ENCODE measurements at regions not wholly inside any gene's neighbourhood (a gene's known extent, or its start where the extent isn't known, plus 50 kb on each side); places are given as distances from the start of the nearest gene placed in this dataset.

- Histone ChIP-seq H3K4me3 (ENCODE audit: extremely low read depth, insufficient read depth, low read length, poor library complexity, severe bottlenecking) (no peak overlapping the region), H3K36me3 (ENCODE audit: control insufficient read depth, insufficient read depth, low read length) (no peaks in the 10 kb centered on the region), H3K27ac (ENCODE audit: low read depth, low read length, severe bottlenecking) (no peak overlapping the region), H3K9me3 (ENCODE audit: control insufficient read depth, low read length) (no peaks in the 10 kb centered on the region), H3K4me1 (ENCODE audit: control insufficient read depth, insufficient read depth, low read length, poor library complexity, severe bottlenecking) (no peaks in the 10 kb centered on the region)
- 83 to 100% methylated on average over 1 of the region's 5 CpGs for WGBS, 2 experiments (ENCODE audit: insufficient coverage in 2 of 2)
Measured at GRCh38 chr3:148585671-148586379, 111.9 kb upstream of the AGTR1 start.

- WGBS, 2 experiments (ENCODE audit: insufficient coverage in 2 of 2): 93 to 100% methylated on average over 1 to 2 of the region's 2 CpGs
- Histone ChIP-seq H3K4me1 (ENCODE audit: control insufficient read depth, insufficient read depth, low read length, poor library complexity, severe bottlenecking) (no peaks in the 10 kb centered on the region), H3K4me3 (ENCODE audit: extremely low read depth, insufficient read depth, low read length, poor library complexity, severe bottlenecking) (no peak overlapping the region), H3K36me3 (ENCODE audit: control insufficient read depth, insufficient read depth, low read length) (no peaks in the 10 kb centered on the region), H3K9me3 (ENCODE audit: control insufficient read depth, low read length) (no peaks in the 10 kb centered on the region), H3K27ac (ENCODE audit: low read depth, low read length, severe bottlenecking) (no peak overlapping the region)
Measured at GRCh38 chr3:148588291-148588690, 109.4 kb upstream of the AGTR1 start.

DNA sequence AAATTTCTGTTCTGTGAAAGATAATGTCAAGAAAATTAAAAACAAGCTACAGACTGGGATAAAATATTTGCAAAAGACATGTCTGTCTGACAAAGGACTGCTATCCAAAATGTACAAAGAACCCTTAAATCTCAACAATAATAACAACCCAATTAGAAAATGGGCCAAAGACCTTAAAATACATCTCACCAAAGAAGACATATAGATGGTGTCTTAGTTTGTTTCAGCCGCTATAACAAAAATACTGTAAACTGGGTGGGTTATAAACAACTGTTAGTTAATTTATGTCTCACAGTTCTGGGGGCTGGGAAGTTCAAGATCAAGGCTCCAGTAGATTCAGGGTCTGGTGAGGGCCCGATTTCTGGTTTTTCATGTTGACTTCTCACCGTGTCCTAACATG, 106.2 kb upstream of the AGTR1 start:
- Histone ChIP-seq H3K27ac (ENCODE audit: low read depth, low read length, severe bottlenecking) (no peak overlapping the region), H3K4me1 (ENCODE audit: control insufficient read depth, insufficient read depth, low read length, poor library complexity, severe bottlenecking) (no peaks in the 10 kb centered on the region), H3K9me3 (ENCODE audit: control insufficient read depth, low read length) (no peaks in the 10 kb centered on the region), H3K36me3 (ENCODE audit: control insufficient read depth, insufficient read depth, low read length) (no peaks in the 10 kb centered on the region), H3K4me3 (ENCODE audit: extremely low read depth, insufficient read depth, low read length, poor library complexity, severe bottlenecking) (no peak overlapping the region)
- WGBS, 2 experiments (ENCODE audit: insufficient coverage in 2 of 2): 90% methylated on average over 2 of the region's 3 CpGs; no CpG with 5 or more reads in 1 of the 2 experiments

DNA sequence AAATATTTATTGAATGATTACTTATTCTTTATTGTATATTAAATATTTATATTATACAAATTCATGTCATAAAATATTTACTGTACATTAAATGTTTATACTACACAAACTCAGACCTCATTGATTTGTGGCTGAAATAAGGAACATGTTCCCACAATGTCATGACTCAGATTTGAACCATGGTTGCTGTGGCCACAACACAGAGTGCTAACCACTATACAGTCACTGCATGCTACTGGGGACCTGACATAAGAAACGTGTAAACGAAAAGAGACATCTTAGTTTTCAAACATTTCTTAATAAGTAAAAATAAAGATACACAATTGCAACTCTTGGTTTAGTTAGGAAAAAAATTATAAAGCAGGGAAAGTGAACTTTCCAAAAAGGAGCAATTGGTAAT, 99.1 kb upstream of the AGTR1 start:
- no peak overlapping the region for H3K4me3 ChIP-seq (ENCODE audit: extremely low read depth, insufficient read depth, low read length, poor library complexity, severe bottlenecking)
- H3K27ac ChIP-seq (ENCODE audit: low read depth, low read length, severe bottlenecking): no peak overlapping the region
- H3K4me1 ChIP-seq (ENCODE audit: control insufficient read depth, insufficient read depth, low read length, poor library complexity, severe bottlenecking): no peaks in the 10 kb centered on the region
- WGBS, 2 experiments (ENCODE audit: insufficient coverage in 2 of 2): no CpG with 5 or more reads among the region's 2 CpGs
- no peaks in the 10 kb centered on the region for H3K36me3 ChIP-seq (ENCODE audit: control insufficient read depth, insufficient read depth, low read length)
- no peaks in the 10 kb centered on the region for H3K9me3 ChIP-seq (ENCODE audit: control insufficient read depth, low read length)

DNA sequence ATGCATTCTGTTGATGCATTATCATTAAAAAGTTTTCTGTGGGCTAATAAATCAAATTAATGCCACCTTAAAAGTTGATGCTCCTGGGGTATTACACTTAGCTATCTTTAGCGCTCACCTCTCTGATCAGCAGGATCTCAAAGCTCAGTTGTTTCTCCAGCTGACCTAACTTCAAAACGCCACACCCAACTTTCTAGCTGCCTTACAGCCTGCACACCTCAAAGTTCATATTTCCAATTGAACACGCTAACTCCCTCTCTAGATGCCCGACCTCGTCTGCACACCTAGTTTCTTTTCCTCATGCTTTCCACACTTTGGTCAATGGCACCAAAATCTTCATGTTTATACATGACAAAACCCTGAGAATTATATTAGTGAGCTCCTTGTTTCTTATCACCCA, 98.2 kb upstream of the AGTR1 start:
- no peak overlapping the region for H3K4me3 ChIP-seq (ENCODE audit: extremely low read depth, insufficient read depth, low read length, poor library complexity, severe bottlenecking)
- H3K27ac ChIP-seq (ENCODE audit: low read depth, low read length, severe bottlenecking): no peak overlapping the region
- no peaks in the 10 kb centered on the region for H3K4me1 ChIP-seq (ENCODE audit: control insufficient read depth, insufficient read depth, low read length, poor library complexity, severe bottlenecking)
- 89 to 100% methylated on average over 3 to 5 of the region's 5 CpGs for WGBS, 2 experiments (ENCODE audit: insufficient coverage in 2 of 2)
- no peaks in the 10 kb centered on the region for H3K9me3 ChIP-seq (ENCODE audit: control insufficient read depth, low read length)
- no peaks in the 10 kb centered on the region for H3K36me3 ChIP-seq (ENCODE audit: control insufficient read depth, insufficient read depth, low read length)

GRCh38 chr3:148600440-148600839, 97.3 kb upstream of the AGTR1 start:
- Histone ChIP-seq H3K9me3 (ENCODE audit: control insufficient read depth, low read length) (no peaks in the 10 kb centered on the region), H3K4me1 (ENCODE audit: control insufficient read depth, insufficient read depth, low read length, poor library complexity, severe bottlenecking) (no peaks in the 10 kb centered on the region), H3K4me3 (ENCODE audit: extremely low read depth, insufficient read depth, low read length, poor library complexity, severe bottlenecking) (no peak overlapping the region), H3K36me3 (ENCODE audit: control insufficient read depth, insufficient read depth, low read length) (no peaks in the 10 kb centered on the region), H3K27ac (ENCODE audit: low read depth, low read length, severe bottlenecking) (no peak overlapping the region)
- WGBS, 2 experiments (ENCODE audit: insufficient coverage in 2 of 2): 67% methylated on average over 1 of the region's 1 CpG; no CpG with 5 or more reads in 1 of the 2 experiments

DNA sequence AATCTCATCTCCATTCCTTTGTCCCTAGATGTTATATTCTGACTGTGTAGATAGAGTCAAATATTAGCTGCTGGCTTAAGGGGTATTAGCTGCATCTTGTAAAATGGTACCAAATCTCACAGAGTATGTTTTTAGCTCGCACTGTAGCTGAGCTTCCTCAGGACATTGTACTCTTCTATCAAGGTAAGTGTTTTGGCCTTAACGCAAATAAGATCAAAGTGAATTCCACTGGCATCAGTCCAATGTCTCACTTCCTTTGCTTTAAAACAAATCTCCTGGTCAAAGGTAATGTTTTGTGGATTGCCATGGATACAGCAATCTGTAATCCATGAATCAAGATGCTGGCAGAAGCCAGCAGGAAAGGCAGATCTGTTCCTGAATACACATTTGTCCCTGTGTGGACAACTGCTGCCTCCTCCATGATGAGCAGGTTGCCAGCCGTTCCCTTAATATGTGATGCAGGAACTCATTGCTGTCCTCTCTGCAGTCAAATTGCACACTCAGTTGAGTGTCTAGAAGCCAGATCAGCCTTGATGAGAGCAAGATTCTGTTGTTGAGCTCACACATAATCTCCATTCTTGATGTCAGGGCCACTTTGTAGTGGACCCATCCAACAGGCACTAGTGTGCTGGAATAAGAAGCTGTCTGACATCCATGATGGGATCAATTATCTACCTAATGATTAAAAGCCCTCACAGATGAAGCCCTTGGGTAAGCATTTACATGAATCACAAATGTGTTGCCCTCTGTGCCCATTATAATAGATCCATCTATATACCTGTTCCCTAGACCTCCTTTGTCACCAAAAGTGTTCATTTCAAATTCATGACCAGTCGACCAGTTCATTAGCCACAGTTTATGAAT, 96.6 kb upstream of the AGTR1 start:
- Histone ChIP-seq H3K9me3 (ENCODE audit: control insufficient read depth, low read length) (no peaks in the 10 kb centered on the region), H3K36me3 (ENCODE audit: control insufficient read depth, insufficient read depth, low read length) (no peaks in the 10 kb centered on the region), H3K4me1 (ENCODE audit: control insufficient read depth, insufficient read depth, low read length, poor library complexity, severe bottlenecking) (no peaks in the 10 kb centered on the region), H3K27ac (ENCODE audit: low read depth, low read length, severe bottlenecking) (no peak overlapping the region), H3K4me3 (ENCODE audit: extremely low read depth, insufficient read depth, low read length, poor library complexity, severe bottlenecking) (no peak overlapping the region)
- WGBS, 2 experiments (ENCODE audit: insufficient coverage in 2 of 2): 81 to 84% methylated on average over 4 of the region's 4 CpGs

DNA sequence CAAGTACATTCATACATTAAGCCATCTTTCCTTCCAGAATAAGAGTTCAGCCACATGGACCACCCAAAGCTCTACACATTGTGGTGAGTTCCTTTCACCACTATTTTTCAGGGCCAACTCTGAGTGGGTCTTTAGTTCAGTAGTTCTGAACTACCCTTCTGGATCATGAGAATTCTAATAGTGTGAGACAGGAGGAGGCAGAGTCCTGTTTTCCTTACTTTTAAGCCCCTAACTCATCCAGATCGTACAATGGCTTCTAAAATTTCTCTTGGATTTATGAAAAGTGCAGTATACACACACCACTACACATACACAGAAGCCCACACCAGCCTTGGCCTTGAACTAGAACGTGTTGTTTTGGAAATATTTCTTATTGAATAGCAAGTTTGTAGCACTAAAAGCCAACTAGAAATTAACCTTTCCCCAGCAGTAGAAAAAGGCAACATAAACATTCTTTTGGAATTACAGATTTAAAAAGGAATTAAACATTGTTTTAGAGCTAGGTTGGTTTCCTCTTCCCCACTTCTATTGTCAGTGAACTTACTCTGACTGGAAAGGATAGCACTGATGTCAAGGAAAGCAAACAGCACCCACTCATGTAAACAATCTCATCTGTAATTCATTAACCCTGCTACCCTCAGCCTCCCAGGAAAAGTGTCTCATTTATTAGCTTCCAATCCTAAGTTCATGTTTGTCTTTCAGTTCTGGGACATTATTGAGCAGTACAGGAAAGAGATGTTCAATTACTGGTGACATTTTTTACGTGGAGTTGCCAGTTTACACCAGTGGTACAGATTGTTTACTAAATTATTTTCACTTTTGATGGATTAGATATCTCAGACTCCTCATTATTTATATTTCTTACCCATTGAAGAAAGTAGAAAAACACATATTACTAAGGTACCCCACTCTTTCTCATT, 95.7 kb upstream of the AGTR1 start:
- H3K4me3 ChIP-seq (ENCODE audit: extremely low read depth, insufficient read depth, low read length, poor library complexity, severe bottlenecking): no peak overlapping the region
- no peaks in the 10 kb centered on the region for H3K36me3 ChIP-seq (ENCODE audit: control insufficient read depth, insufficient read depth, low read length)
- no CpG with 5 or more reads among the region's 3 CpGs for WGBS, 2 experiments (ENCODE audit: insufficient coverage in 2 of 2)
- no peaks in the 10 kb centered on the region for H3K9me3 ChIP-seq (ENCODE audit: control insufficient read depth, low read length)
- H3K4me1 ChIP-seq (ENCODE audit: control insufficient read depth, insufficient read depth, low read length, poor library complexity, severe bottlenecking): no peaks in the 10 kb centered on the region
- no peak overlapping the region for H3K27ac ChIP-seq (ENCODE audit: low read depth, low read length, severe bottlenecking)

GRCh38 chr3:148604270-148605085, 93.2 kb upstream of the AGTR1 start:
- Histone ChIP-seq H3K27ac (ENCODE audit: low read depth, low read length, severe bottlenecking) (no peak overlapping the region), H3K4me1 (ENCODE audit: control insufficient read depth, insufficient read depth, low read length, poor library complexity, severe bottlenecking) (no peaks in the 10 kb centered on the region), H3K36me3 (ENCODE audit: control insufficient read depth, insufficient read depth, low read length) (no peaks in the 10 kb centered on the region), H3K9me3 (ENCODE audit: control insufficient read depth, low read length) (no peaks in the 10 kb centered on the region), H3K4me3 (ENCODE audit: extremely low read depth, insufficient read depth, low read length, poor library complexity, severe bottlenecking) (no peak overlapping the region)
- WGBS, 2 experiments (ENCODE audit: insufficient coverage in 2 of 2): 72 to 88% methylated on average over 6 of the region's 9 CpGs

DNA sequence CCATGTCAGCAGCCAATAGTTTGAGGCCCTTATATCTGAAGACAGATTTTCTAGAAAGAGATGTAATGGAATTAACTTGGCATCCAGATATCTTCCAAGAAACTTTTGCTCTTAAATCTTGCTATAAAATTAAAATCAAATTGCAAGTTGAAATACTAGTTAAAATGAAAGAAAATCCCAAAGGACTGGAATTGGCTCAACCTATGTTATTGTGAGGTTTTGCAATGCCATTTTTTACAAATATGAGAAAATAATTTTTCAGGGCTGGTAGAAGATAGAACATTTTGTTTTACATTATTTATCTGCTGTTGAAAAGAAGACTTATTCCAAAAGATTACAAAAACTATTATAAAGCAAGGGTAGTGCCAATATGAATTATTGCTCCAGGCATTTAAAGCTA, 92.2 kb upstream of the AGTR1 start:
- no peaks in the 10 kb centered on the region for H3K36me3 ChIP-seq (ENCODE audit: control insufficient read depth, insufficient read depth, low read length)
- H3K9me3 ChIP-seq (ENCODE audit: control insufficient read depth, low read length): no peaks in the 10 kb centered on the region
- H3K4me3 ChIP-seq (ENCODE audit: extremely low read depth, insufficient read depth, low read length, poor library complexity, severe bottlenecking): no peak overlapping the region
- no peaks in the 10 kb centered on the region for H3K4me1 ChIP-seq (ENCODE audit: control insufficient read depth, insufficient read depth, low read length, poor library complexity, severe bottlenecking)
- H3K27ac ChIP-seq (ENCODE audit: low read depth, low read length, severe bottlenecking): no peak overlapping the region

Measured in mesodermal cell (in vitro differentiated cells).